ENCODE measurements at regions not wholly inside any gene's neighbourhood (a gene's known extent, or its start where the extent isn't known, plus 50 kb on each side); places are given as distances from the start of the nearest gene placed in this dataset.
"Not testable (repeated sequence)": the region's sequence is repeated elsewhere in the genome, so short reads cannot be mapped to it uniquely, and the experiment has no call there.

DNA sequence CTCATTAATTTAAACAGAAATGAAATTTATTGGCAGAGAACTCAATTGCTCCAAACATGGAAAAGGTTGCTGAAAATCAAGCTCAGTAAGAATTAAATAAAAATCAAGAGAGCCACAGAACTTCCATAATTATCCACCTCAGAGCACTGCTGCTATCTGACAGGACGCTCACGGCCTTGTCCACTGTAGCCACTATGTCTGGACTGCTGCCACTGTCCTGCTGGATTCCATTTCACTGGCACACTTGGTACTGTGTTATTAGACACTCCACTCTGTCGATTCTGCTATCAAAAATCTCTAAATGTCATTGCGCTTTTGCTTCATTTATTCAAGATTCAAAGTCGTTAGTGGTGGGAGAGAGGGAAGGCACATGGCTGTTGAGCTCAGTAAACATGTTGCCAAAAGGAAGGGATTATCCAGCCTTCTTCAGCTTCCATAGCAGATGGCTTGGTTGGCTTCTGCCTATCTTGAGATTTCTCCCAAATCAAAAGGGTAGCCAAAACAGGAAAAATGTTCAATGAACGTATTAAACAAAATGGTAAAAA lies 815.0 kb downstream of the CDH18 start:
- no peak for DNase-seq

DNA sequence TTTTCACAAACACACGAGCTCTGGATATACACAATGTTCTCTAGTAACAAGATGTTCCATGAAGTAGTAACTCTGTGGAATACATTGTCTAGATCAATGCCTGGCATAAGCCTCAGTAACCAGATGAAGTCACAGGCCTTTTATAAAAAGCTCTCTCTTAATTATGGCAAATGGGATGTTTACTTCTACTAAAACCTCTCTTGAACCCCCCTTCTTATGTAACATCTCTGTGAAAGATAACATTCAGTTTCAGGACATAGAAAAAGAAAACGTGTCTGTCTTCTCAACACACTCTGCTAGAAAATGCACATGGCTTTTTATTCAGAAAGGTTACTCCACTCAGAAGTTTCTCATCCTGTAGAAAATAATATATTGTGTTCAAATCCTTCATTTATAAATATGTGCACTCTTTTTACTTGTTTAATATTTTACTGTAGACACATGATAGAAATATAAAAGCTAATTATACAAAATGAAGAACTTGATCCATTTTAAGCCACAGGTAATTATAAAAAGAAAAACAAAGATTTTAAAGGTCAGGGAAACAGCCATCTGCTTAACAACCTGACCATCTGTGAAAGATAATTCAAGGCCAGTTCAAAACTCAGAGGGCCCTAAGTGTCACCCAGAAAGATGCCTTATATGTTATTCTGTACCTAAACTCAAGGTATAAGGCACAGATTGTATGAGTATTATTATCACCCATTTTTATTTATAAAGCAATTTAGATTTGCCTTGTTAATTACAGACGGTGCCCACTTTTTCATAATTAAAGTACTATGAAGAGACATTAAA lies 812.0 kb downstream of the CDH18 start:
- no peak for DNase-seq

DNA sequence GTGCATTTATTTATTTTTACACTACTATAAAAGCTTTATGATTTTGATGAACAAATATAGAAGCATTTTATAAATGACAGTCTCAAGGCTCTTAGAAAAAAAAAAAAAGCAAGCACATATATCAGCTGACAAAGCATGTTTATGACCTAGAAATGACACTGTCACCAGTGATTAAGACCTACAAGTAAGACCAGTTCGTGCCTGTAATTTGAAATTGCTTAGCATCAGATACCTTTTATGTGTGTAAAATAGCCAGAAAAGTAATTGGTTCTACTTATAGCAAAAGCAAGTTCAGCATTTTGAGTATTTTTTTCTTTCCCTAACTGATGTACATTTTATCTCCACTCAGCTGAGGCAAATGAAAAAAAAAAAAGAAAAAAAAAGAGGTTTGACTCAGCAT lies 808.4 kb downstream of the CDH18 start:
- DNase-seq, result no peak

DNA sequence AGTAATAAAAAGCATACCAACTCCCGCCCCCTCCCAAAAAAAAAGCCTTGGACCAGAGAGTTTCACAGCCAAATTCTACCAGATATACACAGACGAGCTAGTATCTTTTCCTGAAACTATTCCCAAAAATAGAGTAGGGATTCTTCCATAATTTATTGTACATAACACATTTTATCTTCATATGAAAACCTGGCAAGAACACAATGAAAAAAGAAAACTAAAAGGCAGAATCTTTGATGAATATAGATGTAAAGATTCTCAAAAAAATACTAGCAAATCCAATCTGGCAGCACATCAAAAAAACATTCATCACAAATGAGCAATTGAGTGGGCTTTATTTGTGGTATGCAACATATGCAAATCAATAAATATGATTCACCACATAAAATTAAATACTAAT lies 798.8 kb downstream of the CDH18 start:
- no peak for DNase-seq

DNA sequence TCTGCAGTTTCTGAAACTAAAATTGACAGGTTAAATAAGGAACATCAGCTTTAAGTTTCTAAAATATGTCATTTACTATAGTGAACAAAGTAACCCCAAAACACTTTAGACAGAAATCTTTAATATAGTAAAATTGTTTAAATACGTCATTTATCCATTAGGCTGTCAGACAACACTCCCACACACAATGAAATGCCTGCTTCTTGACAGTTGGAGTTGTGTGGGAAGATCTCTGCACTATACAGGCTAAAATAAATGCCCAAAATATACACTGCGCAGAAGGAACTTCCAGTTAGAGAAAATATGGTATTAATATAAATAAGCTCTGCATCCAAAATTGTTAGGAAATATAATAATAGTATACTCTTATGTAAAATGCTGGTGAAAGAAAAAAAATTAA lies 794.4 kb downstream of the CDH18 start:
- no peak for DNase-seq

DNA sequence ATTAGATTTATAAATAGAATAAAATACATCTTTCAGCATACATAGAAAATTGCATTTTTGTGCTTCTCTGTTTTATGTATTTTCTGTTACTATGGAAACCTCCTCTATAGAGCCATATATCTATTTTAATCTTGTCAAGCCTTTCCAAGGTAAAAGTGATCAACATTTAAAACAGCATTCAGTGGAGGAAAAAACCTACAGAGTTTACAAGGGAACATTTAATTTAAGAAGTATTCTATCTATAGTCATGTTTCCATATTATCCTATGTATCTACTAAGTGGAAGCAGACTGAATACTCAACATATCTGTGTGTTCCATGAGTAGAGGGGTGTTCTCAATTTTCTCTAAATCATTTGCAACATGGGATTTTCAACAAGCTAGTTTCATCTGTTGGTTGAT lies 791.4 kb downstream of the CDH18 start:
- DNase-seq, result no peak

DNA sequence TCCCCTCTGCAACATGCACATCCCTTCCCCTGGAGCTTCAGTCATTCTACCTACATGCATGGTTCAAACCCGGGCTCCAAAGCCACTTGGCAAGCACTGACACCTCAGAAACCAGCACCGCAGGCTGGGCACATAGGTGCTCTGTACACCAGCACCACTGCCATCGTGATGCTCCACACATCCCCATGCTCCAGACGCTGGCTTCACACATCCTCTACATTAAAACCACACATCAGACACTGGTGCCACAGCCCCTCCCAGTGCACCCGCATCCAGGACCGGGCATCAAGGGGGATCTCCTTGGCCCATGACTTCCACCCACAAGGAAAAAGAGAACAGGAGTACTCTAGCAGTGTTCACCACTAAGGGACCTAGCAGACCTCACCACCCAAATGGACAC lies 787.7 kb downstream of the CDH18 start:
- no peak for DNase-seq

DNA sequence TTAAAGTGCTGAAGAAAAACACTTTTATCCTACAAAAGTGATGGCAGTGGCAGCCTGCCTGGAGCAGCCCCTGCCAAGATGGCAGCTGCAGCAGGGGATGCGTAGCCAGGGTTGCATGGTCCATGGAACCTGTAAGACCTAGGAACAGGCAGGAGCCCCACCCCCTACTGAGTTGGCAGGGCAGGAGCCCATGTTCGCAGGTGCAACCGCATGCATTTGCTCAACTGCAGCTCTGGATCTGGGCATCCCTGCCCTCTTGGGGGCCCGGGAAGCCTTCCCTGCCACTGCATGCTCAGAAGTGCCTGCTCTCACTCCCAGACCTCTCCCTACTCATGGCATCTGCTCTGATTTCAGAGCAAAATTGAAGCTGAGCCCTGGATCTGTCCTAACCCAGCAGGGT lies 779.6 kb downstream of the CDH18 start:
- no peak for DNase-seq

DNA sequence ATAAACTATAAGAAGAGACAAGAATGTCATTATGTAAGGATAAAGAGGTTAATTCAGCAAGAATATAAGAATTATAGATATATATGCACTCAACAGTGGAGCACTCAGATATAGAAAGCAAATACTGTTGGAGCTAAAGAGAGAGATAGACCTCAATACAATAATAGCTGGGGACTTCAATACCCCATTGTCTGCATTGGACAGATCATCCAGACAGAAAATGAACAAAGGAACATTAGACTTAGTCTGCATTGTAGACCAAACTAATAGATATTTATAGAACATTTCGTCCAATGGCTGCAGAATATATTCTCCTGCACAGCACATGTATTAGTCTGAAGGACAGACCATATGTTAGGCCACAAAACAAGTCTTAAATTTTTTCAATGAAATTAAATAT lies 777.1 kb downstream of the CDH18 start:
- no peak for DNase-seq

DNA sequence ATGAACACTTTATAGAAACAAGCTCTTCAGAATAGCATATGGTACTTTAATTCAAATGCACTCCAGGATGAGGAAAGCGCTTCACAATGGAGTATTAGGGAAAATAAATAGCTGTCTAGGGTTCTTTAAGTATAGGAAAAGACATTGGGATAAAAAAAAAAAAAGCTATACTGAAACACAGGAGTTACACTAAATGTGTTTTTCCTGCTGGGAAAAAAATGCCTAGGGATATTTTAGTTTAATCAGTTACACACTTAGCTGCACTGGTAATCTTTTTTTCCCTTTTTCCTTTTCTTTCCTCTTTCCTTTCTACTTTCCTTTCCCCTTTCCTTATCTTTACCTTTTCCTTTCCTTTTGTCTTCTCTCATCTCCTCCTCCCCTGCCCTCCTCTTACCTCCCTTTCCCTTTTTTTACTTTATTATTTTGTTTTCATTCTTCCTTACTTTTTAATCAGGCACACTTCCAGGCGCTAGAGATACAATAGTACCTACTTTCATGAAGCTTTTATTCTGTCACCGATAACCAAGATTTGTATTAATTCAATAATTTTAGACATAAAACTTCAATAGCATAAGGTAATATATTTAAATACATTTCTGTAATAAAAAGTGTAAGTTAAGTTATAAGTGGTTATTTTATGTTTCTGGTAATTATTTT lies 758.7 kb downstream of the CDH18 start:
- DNase-seq, result no peak

DNA sequence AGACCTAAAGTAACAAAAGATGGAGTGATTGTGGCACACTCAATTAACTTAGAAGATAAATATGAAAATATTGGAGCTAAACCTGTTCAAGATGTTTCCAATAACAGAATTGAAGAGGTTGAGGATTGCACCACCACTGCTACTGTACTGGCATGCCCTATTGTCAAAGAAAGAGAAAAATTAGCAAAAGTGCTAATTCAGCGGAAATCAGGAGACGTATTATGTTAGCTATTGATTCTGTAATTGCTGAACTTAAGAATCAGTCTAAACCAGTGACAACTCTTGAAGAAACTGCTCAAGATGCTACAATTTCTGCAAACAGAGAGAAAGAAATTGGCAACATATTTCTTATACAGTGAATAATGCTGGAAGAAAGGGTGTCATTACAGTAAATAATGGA lies 754.4 kb downstream of the CDH18 start:
- DNase-seq, result no peak

DNA sequence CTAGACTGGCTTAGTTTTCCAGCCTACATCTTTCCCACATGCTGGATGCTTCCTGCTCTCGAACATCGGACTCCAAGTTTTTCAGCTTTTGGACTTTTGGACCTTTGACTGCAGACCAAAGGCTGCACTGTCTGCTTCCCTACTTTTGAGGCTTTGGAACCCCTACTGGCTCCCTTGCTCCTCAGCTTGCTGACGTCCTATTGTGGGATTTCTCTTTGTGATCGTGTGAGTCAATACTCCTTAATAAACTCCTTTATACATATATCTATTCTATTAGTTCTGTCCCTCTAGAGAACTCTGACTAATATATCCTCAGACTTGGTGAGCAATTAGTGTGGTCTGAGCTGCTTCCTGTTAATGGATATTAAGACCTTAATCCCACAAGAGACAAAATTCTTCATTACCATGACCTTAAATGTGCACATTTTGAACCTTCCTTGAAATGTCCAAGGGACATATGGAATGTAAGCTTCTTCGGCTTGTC lies 752.9 kb downstream of the CDH18 start:
- no peak for DNase-seq

DNA sequence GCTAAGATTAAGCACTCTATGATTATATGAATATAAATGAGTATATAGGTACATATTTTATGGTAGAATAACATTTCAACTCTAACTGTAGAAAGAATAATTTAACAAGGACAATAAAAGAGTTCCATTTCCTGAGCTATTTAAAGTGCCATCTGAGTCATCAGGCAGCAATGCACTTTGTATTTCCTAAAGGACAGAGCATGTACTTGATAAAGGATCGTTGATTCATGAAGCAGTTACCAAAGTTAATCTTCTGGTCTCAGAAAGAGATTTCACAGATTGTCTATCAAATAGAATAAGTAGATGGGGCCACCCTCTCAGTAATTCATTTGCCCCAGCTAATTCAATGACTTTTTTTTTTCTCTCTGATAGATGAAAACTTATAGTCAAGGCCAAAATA lies 747.8 kb downstream of the CDH18 start:
- DNase-seq, result no peak

DNA sequence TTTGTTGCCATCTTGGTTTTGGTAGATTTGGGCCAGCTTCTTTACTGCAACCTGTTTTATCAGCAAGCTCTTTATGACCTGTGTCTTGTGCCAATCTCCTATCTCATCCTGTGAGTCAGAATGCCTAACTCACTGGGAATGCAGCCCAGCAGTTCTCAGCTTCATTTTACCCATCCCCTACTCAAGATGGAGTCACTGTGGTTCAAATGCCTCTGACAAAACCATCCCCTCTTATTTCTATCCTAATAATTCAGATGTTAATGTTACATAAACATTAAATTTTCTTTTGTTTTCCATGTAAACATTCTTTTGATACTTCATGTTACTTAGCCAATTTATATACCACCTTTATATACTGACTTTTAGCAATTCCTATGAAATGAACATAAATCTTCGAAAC lies 746.3 kb downstream of the CDH18 start:
- DNase-seq, result no peak

DNA sequence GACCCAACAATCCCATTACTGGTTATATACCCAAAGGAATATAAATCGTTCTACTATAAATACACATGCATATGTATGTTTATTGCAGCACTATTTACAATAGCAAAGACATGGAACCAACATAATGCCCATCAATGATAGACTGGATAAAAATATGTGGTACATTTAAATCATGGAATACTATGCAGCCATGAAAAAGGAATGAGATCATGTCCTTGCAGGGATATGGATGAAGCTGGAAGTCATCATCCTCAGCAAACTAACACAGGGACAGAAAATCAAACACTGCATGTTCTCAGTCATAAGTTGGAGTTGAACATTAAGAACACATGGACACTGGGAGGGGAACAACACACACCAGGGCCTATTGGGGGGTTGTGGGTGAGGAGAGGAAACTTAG lies 741.8 kb downstream of the CDH18 start:
- DNase-seq, result not testable (repeated sequence)

DNA sequence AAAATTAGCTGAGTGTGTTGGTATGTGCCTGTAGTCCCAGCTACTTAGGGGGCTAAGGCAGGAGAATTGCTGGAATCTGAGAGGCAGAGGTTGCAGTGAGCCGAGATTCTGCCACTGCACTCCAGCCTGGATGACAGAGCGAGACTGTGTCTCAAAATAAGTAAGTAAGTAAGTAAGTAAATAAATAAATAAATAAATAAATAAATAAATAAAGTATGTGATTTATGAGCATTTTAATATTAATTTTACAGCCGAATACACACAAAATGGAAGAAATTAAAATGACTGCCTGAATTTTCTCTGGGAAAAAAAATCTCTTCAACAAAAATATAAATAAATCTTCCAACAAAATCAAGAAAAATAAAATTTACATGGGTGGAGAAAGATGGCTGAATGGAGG lies 740.7 kb downstream of the CDH18 start:
- no peak for DNase-seq

DNA sequence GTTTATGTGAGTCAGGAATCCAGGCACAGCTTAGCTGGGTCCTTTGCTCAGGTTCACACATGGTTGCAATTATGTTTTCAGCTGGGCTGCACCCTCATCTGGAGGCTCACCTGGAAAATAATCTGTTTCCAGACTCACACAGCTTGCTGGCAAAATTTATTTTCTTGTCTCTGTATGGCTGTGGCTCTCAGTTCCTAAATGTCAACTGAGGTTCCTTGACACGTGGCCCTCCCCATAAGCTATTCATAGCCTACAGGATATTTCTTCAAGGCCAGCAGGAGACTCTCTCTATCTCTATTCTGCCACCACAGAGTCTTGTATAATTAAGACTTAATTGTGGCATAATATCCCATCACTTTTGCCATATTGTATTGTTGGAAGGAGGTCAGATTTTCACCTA lies 732.0 kb downstream of the CDH18 start:
- no peak for DNase-seq

DNA sequence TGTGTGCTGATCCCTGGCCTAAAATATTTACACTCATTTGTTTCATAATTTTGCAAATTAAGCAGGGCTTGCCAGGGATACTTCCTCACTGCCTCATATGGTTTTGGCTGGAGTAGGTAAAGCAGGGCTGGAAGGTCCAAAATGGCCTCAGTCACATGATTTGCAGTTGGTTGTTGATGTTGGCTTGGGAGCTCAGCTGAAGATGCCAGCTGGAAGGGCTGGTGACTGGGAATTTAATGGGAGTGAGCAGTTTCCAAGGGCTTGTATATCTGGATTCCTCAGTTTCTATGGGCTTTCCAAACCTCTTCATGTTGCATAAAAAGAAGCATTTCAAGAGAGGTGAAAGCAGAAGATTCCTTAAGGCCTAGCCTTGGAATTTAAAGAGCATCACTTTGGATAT lies 729.3 kb downstream of the CDH18 start:
- DNase-seq, result no peak

DNA sequence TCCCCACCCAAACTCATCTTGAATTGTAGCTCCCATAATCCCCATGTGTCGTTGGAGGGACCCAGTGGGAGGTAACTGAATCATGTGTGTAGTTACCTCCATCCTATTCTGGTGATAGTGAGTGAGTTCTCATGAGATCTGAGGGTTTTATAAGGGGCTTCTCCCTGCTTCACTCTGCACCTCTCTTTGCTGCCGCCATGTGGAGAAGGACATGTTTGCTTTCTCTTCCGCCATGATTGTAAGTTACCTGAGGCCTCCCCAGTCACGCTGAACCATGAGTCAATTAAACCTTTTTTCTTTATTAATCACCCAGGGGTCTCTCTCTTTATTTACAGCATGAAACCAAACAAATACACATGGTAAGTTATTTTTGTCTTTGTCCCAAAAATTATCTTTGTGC lies 726.1 kb downstream of the CDH18 start:
- DNase-seq, result no peak

DNA sequence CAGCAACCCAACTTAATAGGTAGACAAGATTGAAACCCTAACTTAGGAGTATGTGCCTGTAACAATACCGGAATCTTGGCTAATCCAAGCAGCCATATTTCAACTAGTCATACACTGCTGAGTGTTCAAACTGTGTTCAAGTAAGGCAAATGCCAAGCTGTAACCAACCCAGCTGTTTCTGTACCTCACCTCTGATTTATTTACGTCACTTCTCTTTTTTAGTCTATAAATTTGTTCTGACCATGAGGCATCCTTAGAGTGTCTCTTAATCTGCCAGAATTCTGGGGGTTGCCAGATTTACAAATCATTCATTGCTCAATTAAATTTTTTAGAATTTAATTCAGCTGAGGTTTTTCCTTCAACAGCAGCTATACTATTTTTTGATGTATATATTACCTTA lies 723.2 kb downstream of the CDH18 start:
- DNase-seq, result no peak

DNA sequence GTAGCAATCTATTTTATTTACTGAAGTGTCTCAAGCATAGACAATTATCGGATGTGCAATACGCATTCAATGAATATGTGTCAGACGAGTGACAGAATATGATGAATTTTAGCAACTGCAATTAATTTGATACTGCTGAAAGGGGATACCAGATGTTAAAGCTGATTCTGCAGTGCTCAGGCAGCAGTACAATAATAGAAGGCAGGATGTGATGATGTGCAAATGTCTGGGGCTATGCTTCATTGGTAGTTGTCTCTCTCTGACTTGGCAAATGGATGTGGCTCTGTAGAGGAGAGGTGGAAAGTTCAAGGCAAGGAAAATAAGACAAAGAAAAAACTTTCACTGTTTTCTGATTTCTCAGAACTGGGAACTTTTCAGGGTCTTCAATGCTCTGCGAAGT lies 721.2 kb downstream of the CDH18 start:
- no peak for DNase-seq

DNA sequence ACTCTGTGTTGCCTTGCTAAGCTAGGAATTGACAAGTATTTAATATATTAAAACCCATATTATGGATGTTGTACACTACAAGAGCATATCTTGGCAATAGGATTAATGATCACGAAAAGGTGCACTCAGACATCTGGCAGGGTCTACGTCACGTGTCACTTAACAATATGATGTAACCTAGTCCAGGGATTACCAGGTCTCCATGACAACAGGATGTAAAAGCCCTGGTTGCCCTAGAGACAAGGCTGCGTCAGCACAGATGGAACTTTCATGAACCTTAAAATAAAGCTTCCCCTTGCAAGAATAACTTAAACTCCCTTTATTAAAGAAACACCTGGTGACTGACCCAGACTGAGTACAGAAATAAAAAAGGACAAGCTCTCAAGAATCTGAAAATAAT lies 717.8 kb downstream of the CDH18 start:
- DNase-seq, result no peak

DNA sequence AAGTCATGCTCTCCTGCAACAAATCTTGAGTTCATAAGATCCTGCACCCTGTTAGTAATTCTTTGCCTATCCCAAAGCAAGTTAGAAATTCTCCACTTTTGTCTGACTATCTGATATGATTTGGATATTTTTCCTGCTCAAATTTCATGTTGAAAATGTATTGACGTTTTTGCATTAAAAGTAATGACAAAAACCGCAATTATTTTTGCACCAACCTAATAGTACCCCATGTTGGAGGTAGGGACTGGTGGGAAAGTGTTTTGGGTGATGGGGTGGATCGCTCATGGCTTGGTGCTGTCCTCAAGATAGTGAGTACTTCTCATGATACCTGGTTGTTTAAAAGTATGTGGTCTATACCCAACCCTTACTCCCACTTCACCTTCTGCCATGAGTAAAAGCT lies 713.4 kb downstream of the CDH18 start:
- no peak for DNase-seq

DNA sequence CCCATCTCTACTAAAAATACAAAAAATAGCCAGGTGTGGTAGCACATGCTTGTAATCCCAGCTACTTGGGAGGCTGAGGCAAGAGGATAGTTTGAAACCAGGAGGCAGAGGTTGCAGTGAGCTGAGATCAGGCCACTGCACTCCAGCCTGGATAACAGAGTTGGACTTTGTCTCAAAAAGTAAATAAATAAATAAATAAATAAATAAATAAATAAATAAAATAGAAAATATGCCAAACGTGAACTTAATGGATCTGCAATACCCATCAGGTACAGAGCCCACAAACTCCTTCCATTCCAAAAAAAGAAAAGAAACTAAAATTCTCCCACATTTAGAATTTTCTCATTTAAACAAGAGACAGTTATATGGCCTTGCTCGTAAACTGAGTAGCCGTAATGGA lies 702.7 kb downstream of the CDH18 start:
- DNase-seq, result no peak

Measured in CD4-positive, alpha-beta T cell treated with Interleukin-4 for 1 hour (primary cell).